Activated T-cell treated with anti-CD3 and anti-CD28 coated beads, Interleukin-2, amount 50 U/mL, for 1 hour (primary cell): ENCODE measurements at regions not wholly inside any gene's neighbourhood (a gene's known extent, or its start where the extent isn't known, plus 50 kb on each side); places are given as distances from the start of the nearest gene placed in this dataset.
"Not testable (repeated sequence)": the region's sequence is repeated elsewhere in the genome, so short reads cannot be mapped to it uniquely, and the experiment has no call there.

Experiments used
- DNase-seq: peaks from one replicate; pipeline ENCODE4 v3.0.0-alpha.2; 2020

DNA sequence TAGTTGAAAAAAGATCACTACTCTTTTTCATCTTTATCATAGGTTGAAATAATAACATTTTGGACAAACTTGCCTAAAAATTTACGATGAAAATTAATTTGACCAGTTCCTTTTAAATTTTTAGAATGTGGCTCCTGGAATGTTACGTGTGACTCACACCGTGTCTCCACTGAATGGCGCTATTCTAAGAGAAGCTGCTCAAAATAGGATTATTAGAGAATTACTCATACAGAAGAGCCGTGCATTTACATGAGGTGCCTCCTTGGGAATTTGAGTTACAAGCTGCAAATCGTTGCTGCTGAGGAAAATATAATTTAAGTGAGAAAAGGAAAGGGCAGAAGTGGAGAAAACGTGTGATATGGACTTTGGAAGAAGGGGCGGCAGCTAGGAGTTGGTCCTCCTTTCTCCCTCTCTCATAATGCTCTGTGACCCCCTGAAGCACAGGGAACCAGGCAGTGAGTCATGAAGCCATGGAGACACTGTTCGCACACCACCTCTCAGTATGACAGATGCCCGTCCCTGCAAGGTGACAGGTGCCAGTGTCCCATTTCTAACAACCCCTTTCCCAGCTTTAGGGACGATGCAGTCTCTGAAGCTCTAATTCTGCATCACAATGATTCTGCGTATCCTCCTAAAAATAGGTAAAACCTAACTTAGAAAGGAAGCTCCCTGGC, 323.2 kb upstream of the COBL start:
- no peak for DNase-seq

DNA sequence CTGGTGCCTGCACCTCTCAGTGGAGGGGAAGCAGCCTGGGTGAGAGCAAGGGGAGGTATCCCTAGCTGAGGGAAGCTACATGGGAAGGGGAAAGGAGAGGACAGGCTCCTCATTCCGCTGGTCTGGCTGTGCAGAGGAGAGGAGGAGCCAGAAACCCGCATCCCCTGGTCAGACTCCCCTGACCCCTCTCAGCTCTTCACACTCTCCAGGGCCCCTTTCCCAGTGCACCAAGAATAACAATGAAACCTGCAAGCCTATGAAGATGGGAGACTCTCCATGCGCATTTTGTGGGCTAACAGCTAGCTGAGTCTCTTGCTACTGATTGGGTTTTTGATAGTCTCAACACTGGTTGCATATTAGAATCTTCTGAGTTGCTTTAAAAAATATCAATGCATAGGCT, 319.9 kb upstream of the COBL start:
- no peak for DNase-seq

DNA sequence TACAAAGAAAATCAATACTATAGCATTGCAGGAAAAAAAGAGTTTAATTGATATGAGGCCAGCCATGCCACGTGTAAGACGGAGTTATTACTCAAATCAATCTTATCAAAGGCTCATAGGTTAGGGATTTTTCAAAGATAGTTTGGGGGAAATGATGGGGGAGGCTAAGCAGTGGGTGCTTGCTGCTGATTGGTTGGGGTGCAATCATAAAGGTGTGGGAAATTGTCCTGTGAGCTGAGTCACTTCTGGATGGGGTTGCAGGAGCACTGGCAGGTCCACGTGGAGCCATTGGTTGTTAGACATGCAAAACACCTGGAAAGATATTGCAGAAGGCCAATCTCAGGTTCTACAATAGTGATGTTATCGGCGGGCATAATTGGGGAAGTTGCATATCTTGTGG, 319.2 kb upstream of the COBL start:
- no peak for DNase-seq

DNA sequence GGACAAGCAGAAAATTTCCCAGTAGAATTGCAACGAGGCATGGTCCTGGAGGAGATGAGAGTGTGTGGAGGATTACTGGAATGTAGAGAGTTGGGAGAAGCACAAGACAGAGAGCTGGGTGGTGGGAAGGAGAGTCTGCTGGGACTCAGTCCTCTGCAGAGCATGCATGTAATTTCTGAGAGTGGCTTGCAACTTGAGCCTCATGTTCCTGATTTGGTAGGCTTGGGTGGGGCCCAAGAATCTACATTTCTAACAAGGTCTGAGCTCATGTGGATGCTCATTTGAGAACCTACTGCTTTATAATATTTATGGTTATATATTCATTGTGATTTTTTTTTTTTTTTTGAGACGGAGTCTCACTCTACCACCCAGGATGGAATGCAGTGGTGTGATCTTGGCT, 317.9 kb upstream of the COBL start:
- no peak for DNase-seq

DNA sequence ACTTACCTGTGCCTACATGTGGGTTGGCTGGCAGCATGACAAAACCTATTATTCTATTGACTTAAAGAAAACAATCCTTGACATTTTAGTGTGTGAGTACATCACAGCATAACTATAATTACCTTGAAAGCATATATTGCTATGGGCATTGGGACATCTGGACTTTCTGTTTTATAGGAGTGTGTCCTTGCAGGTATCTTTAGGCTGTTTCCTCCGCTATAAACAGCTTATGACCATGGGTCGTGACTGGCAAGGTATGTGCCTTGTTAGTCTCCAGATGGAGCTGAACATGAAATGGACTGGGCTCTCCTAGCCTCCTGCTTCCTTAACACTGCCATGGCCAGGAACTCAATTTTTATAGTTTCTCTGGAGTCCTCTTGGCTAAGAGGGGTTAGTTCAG, 317.4 kb upstream of the COBL start:
- no peak for DNase-seq

GRCh38 chr7:51633596-51633995, 317.0 kb upstream of the COBL start:
- no peak for DNase-seq

GRCh38 chr7:51633006-51633405, 316.4 kb upstream of the COBL start:
- no peak for DNase-seq

- no peak for DNase-seq
Measured at GRCh38 chr7:51630933-51631332, 314.3 kb upstream of the COBL start.

- DNase-seq: no peak
Measured at GRCh38 chr7:51629206-51629605, 312.6 kb upstream of the COBL start.

- no peak for DNase-seq
Measured at GRCh38 chr7:51621956-51622355, 305.3 kb upstream of the COBL start.

DNA sequence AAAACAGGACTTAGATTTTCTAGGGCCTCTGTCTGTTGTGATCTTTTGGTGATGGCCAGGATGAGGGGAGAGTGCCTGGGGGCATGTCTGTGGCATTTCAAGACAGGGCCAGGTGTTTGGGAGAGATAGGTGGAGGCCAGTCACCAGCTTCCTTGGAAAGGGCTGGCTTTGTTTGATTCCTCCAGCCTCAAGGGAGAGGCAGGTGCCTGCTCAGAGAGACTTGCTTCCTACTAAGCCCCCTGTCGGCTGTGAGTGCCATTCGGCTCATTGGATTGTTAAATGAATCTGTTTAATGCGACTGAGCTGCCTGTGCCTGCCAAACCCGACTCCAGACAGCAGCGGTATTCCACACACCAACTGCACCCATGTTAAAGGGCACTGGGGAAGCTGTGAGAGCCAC, 304.1 kb upstream of the COBL start:
- DNase-seq: no peak

DNA sequence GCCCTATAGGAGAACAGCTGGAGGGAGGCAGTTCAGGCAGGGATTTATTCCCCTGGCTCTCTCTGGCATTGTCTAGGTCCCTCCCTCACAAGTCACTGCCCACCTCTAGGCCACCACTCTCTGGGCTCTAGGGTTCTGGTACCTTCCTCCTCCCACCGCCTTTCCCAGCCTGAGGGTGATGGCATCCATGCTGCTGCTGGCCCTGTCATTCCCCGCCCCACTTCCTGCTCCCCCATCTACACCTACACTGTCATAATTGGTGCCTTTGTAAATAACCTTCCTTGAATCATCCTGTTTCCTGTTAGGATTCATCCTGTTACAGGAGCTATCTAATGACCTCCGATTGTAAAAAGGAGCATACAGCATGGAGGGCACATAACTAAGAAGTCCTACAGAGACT, 303.3 kb upstream of the COBL start:
- no peak for DNase-seq

- DNase-seq: no peak
Measured at GRCh38 chr7:51617686-51618085, 301.1 kb upstream of the COBL start.

GRCh38 chr7:51613911-51614357, 297.3 kb upstream of the COBL start:
- DNase-seq: no peak

GRCh38 chr7:51611937-51612336, 295.3 kb upstream of the COBL start:
- no peak for DNase-seq

- DNase-seq: no peak
Measured at GRCh38 chr7:51607447-51607846, 290.8 kb upstream of the COBL start.

DNA sequence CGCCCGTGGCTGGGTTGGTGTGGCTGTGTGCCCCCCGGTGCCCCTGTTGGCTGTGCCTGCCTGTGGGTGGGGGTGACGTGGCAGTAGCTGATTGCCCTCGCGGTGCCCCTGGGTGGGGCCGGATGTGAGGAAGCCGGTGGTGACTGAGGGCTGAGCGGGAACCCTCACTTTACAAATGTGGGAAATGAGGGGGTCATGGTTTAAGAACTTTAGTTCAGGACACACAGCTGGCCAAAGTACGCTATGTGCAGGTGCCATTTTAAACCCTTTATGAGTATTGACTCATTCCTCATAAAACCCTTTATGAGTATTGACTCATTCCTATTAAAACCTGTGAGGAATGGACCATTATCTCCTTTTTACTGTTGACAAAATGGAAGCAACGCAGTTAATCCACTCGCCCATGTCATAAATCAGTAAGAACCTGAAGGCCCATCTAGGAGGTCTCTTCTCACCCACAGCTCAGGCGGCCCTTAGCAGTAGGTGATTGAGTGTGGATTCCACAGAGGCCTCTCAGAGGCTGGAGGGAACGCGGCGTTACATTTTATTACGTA, 290.1 kb upstream of the COBL start:
- no peak for DNase-seq

DNA sequence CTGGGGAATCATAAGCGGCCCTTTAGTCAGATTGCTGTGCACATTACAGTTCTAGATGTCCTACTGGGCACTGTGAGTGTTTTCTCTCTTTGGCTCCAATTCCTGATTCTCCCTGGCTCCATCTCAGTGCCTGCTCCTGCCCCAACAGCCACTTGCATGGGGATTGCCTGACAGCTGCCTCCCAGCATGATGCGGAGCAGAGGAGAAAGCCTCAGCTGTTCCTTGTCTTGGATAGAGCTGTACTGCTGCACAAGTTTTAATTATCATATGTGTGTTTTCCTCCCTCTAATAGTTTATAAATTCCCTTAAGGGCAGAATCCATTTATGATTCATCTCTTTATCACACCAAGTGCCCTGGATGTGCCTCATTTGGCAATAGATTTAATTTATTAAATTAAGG, 285.8 kb upstream of the COBL start:
- no peak for DNase-seq

- DNase-seq: no peak
Measured at GRCh38 chr7:51601461-51601860, 284.9 kb upstream of the COBL start.

GRCh38 chr7:51599935-51600334, 283.3 kb upstream of the COBL start:
- DNase-seq: not testable (repeated sequence)

DNA sequence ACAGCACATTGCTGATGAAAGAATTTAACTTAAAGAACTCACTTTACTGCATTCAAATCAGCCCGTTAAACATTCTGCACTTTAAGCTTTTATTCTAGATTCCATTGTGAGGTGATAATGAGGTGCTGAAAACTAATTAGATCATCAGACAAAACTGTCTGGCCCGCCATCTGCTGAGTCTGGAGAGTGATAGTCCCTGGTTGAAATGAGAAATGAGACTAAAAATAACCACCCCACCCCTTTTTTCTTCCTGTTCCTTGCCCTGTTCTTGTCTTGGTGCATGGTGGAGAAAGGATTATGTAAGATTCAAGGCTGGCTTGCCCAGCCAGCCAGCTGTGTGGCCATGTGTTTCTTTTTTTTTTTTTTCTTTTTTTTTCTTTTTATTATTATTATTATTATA, 277.0 kb upstream of the COBL start:
- no peak for DNase-seq

GRCh38 chr7:51592842-51593599, 276.4 kb upstream of the COBL start:
- no peak for DNase-seq

GRCh38 chr7:51591223-51591622, 274.6 kb upstream of the COBL start:
- DNase-seq: no peak

GRCh38 chr7:51590746-51591145, 274.1 kb upstream of the COBL start:
- DNase-seq: no peak

DNA sequence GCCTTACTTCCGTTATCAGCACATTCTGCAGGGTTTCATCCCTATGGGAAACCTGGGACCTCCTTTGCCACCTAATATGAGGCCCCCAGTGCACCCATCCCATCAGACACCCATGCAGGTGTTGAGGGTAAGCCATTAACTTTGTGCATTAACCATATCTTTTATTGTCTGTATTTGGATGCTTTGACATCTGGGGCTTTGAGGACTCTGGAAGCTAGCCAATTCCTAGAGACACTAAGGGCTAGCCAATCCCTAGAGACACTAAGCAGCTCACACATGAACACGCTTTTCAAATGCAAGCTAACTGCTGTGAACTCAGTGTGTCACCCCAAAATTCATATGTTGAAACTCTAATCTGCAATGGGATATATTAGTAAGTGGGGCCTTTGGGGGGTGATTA, 272.5 kb upstream of the COBL start:
- DNase-seq: no peak
